ENCODE measurements at regions not wholly inside any gene's neighbourhood (a gene's known extent, or its start where the extent isn't known, plus 50 kb on each side); places are given as distances from the start of the nearest gene placed in this dataset.

GRCh38 chr2:143960177-143960576 is 559.7 kb downstream of the ZEB2 start:
- H3K27ac ChIP-seq (ENCODE audit: insufficient read length, low read depth, low read length), result no peak overlapping the region
- no peaks in the 10 kb centered on the region for H3K79me1 ChIP-seq (ENCODE audit: insufficient read depth, low read depth, low read length, poor library complexity, severe bottlenecking)
- no peak overlapping the region for H3K4me2 ChIP-seq (ENCODE audit: insufficient read depth, insufficient read length, low read length)
- no peak overlapping the region for H3K23ac ChIP-seq (ENCODE audit: insufficient read length, low read depth, low read length)
- no peaks in the 10 kb centered on the region for H3K9me3 ChIP-seq (ENCODE audit: control insufficient read depth, low read depth, low read length)
- no peak overlapping the region for H2BK20ac ChIP-seq (ENCODE audit: low read depth, low read length, poor library complexity, severe bottlenecking)
- H3K14ac ChIP-seq (ENCODE audit: insufficient read depth, low read length), result no peak overlapping the region
- peaks cover 4 to 7% of the 10 kb centered on the region in 2 experiments; a peak in 1 of 4 replicates for H3K4me1 Mint-ChIP-seq
- H3K27me3 ChIP-seq (ENCODE audit: insufficient read depth, low read length), result no peaks in the 10 kb centered on the region
- H3K79me2 ChIP-seq (ENCODE audit: insufficient read depth, low read length), result no peaks in the 10 kb centered on the region
- H4K8ac ChIP-seq (replicated peaks; ENCODE audit: insufficient read length, low read depth, low read length), result no peak overlapping the region
- no peak overlapping the region for H2AFZ ChIP-seq (ENCODE audit: low read length)
- no peak overlapping the region for H2AK5ac ChIP-seq (ENCODE audit: insufficient read length, low read length)
- no peak overlapping the region for H4K91ac ChIP-seq (ENCODE audit: insufficient read length, low read depth, low read length)
- H3K4ac ChIP-seq (ENCODE audit: low read depth, low read length), result no peak overlapping the region
- no peaks in the 10 kb centered on the region for H3K27me3 Mint-ChIP-seq (ENCODE audit: low read depth)
- no peaks in the 10 kb centered on the region for H3K23me2 ChIP-seq (ENCODE audit: insufficient read length, low read depth, low read length, poor library complexity, severe bottlenecking)
- no peaks in the 10 kb centered on the region for H3K9me3 Mint-ChIP-seq
- H3K9ac ChIP-seq (ENCODE audit: extremely low read depth, insufficient read length, low read length), result no peak overlapping the region
- no peak overlapping the region for H2BK120ac ChIP-seq (ENCODE audit: low read depth, low read length, poor library complexity, severe bottlenecking)
- no peak overlapping the region for H3K4me3 Mint-ChIP-seq
- H3K18ac ChIP-seq (ENCODE audit: insufficient read length, low read depth, low read length), result no peak overlapping the region
- no peak overlapping the region for H2BK12ac ChIP-seq (ENCODE audit: insufficient read length, low read depth, low read length)
- no peak overlapping the region for H3T11ph ChIP-seq (ENCODE audit: low read length)
- no peak overlapping the region for H2BK5ac ChIP-seq (ENCODE audit: insufficient read length, low read length)
- H3K36me3 Mint-ChIP-seq (ENCODE audit: insufficient read depth in 1 of 3, low read depth in 3 of 3), result no peaks in the 10 kb centered on the region
- H3K27ac Mint-ChIP-seq, result no peak overlapping the region
- no peaks in the 10 kb centered on the region for H4K20me1 ChIP-seq (ENCODE audit: control insufficient read depth, insufficient read depth, insufficient read length)
- H2BK15ac ChIP-seq (ENCODE audit: low read depth, low read length), result no peak overlapping the region
- TF ChIP-seq CTCF (conservative IDR thresholded peaks at IDR 0.05), result no peak
- H4K5ac ChIP-seq (ENCODE audit: insufficient read length, low read depth, low read length), result no peak overlapping the region
- H3K56ac ChIP-seq (ENCODE audit: insufficient read length, low read depth, low read length), result no peak overlapping the region
- DNase-seq, result no peak
- no peaks in the 10 kb centered on the region for H3K4me1 ChIP-seq (ENCODE audit: insufficient read depth, low read length)

Measured in H9 (cell line).